Glomerular endothelial cell (primary cell): ENCODE measurements at regions not wholly inside any gene's neighbourhood (a gene's known extent, or its start where the extent isn't known, plus 50 kb on each side); places are given as distances from the start of the nearest gene placed in this dataset.

Source experiments
- DNase-seq: peaks from one replicate; pipeline ENCODE4 v3.0.0-alpha.2; 2011; ENCODE audit warnings: low read depth, low spot score; ENCODE audit errors: extremely low read depth

DNA sequence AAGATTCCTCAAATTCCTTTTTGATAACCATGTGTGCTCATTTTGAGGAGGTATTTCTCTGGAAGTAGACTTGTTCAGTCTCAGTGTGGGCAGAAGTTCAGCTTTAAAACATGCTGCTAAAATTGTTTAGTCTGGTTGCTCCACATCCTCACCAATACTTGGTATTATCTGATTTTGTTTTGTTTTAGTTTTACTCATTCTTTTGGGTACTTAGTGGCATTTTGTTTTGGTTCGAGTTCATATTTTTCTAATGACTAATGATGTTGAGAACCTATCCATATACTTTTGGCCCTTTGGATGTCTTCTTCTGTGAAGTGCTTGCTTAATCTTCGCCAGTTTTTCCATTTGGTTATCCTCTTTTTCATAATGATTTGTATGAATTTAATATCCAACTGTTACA is 694.2 kb upstream of the FZD8 start:
- DNase-seq, result no peak

DNA sequence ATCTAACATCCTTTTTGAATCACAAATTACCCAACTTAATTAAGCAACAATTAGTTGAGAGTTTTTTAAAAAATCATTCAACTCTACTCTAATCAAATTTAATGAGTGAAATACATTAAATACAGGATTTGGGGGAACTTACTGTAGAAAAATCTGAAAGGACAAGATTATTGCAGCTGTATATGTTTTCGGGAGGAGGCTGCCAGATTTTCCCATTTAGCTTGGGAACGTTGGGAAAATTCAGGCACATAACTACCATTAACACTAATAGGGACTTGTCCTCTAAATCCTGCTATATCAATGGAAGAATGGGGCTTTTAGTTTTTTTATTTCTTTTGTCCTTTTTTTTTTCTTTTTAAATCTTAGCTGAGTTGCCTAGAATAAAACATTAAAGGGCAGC is 691.4 kb upstream of the FZD8 start:
- no peak for DNase-seq

DNA sequence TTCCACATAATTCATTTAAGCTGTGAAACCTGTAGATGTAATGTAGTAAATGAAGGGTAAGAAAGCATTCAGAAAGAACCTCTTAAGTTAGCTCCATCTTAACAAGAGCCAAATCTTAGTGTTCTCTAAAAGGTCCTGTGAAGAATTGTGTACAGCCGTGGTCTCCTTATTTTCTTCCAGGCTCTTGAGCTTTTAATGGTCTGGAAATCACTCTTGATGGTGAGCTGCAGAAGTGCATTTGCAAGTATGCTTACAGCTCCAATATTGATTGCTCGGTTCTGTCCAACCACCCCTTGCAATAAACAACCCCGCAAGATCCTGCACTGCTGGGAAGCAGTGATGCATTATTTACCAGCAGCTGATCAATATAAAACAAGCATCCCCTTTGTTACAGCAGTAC is 690.8 kb upstream of the FZD8 start:
- DNase-seq, result no peak

DNA sequence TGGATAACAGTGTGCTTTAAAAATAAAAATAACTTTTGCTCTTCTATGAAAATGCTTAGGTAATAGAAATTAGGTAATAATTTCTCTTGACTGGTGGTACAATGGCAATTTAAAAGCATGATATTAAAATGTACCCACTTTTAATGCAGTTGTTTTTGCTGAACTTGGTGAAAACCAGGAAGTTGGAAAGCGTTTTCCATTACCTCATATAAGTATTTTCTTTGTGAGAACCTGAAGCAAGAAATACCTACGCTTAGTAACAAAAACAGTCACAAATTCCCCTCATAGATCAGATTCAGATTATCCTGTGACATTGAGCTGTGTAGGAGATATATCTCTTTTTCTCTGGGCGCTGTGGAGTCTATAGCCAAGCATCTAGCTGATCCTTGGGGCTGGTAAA is 689.0 kb upstream of the FZD8 start:
- DNase-seq, result peak; percentile 16

DNA sequence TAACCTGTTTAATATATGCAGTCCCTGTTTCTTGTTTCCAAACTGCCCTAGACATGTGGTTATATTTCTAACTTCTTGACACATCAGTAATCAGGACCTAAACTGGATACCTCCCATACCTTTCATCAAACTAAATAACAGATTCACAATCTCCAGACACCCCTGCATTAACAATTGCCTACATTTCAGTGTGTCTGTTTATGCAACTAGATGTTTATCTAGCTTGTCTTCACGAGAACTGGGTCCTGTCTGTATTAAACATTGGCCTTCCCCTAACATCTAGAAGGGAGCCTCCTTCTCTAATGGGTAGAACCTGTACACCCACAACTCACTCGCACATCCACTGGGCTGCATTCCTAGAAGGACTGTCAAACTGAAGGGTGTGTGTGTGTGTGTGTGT is 683.7 kb upstream of the FZD8 start:
- no peak for DNase-seq

DNA sequence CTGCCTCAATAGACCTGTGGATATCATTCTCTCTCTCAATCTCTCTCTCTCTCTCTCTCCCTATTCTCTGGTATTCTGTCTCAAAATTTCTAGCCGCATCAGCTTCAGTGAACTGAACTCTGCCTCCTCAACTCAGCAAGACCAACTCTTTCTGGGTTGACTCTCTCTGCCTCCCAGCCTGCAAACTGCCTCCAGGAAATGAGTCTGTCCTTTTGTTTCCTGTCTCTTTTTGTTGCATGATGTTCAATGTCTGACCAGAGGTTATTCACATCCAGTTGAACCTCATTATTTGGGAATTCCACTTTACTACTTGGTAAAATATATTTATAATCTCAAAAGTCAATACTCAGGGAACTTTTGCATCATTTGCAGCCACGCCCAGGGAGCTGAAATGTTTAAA is 682.7 kb upstream of the FZD8 start:
- DNase-seq, result no peak

DNA sequence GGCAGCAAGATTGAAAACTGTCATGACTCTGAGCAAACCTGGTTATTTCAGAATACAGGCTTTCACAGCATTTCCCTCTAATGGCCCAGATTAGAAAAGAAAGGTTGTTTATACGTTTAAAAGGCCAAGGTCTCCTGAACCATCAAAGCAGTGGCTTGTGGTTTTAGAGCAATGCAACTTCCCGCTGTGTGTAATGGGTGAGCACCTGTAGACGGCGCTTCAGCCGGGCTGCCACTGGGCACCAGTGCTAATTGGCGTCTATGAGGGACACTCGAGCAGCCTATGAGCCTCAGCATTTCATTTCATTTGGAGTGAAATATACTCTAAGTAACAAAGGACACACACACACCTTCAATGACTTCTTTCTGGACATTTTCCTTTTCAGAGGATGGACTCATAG is 671.0 kb upstream of the FZD8 start:
- no peak for DNase-seq

DNA sequence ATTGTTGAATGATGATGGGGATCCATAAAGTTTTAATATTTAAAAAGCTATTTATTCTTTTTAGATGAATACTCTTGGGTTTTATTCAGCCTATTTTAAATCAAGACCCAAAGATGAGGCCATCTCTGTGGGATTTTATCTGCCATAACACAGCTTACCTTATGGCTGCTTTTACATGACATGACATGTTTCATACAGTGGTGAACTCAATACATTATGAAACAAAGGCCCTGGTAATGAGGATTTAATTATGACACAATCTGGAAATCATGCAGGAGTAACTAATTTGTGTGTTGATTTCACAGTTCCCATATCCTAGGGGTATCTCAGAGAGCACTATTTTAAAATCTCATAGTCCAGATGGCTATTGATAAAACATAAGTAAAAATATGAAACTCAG is 661.8 kb upstream of the FZD8 start:
- DNase-seq, result no peak

DNA sequence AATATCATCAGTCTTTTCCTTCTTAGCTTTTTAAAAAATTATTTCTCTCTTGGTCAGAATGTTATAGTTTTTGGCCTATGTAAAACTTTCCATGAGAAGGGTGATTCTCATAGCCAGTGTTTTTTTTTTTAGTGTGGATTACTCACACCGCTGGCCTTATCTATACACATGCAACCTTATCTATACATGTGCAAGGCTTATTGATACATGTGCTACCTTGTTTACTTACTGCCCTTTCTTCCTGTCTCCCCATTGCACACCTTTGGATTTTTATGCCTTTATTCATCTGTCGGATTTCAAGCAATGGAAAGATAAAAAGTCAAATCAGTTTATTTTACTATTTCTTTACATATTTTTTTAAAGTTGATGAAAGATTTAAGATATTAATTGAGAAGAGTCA is 660.0 kb upstream of the FZD8 start:
- DNase-seq, result no peak

DNA sequence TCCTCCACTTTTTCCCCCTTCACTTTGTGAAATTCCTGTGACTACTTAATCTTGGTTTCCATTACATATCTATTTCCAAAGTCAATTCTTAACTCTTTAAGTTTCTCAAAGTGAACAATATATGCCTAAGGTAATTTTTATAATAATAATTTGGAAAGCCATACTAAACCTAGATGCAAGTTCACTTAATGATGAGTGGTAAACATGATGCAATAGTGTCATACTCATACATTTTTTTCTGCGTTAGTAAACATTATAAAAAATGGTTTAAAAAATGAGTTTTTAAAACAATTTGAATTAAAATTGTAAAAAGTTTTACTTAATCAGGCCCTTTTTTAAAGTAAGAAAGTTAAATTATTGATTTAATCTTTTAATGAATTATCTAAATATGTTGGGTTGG is 659.4 kb upstream of the FZD8 start:
- DNase-seq, result no peak

DNA sequence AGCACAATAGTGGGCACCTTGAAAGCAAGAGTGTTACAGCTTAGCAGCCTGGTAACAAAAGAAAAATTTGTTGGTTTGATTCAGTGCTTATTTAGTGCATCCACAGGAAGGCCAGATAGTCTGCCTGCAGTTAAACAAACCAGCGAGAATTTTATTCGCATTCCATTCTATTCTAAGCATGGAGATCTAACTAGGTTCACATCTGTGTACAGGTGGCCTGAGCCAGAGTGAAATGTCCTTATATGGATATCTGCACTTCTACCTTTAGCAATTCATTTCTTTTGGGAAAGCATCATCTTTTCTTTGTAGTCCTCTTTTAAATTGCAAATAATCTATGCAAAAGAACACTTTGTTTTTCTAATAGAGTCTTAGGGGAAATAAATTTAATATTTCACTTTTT is 659.0 kb upstream of the FZD8 start:
- DNase-seq, result no peak

DNA sequence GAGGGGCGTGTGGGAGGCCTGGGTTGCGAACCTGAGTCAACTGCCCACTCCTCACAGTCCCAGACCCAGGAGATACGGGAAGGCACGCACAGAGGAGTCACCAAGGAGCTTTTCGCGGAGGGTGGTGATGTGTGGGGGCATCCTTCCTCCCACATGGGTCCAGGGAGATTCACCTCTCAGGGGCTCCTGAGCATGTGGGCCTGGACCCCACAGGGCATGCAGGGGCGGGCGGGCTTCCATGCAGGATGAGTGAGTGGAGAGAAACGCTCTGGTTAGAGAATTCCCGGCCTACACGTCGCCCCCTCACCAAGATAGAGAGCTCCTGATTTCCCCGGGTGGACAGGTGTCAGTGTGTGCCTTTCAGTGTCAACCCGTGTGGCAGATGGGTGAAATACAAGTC is 641.7 kb upstream of the FZD8 start:
- DNase-seq, result no peak

DNA sequence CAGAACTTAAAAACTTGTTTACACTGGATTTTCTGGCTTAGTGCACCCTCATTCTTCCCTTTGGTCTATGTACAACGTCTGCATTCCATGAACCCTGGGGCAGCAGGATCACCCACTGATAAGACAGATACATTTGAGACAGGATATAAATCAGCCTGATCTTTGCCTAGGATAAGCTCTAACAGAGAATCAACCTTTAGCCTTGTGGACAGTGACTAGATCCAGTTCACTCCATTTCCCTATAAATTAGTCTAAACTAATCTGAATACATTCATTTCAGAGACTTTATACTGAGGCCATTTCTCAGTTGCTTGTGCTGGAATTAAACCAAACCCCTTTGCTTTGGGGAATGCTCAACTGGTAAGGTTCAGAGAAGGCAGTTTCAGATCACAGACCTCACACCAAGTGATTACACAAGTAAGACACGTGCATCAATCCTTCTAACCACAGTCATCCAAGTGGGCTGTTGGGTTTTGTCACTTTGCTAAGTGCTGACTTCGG is 639.8 kb upstream of the FZD8 start:
- DNase-seq, result no peak

DNA sequence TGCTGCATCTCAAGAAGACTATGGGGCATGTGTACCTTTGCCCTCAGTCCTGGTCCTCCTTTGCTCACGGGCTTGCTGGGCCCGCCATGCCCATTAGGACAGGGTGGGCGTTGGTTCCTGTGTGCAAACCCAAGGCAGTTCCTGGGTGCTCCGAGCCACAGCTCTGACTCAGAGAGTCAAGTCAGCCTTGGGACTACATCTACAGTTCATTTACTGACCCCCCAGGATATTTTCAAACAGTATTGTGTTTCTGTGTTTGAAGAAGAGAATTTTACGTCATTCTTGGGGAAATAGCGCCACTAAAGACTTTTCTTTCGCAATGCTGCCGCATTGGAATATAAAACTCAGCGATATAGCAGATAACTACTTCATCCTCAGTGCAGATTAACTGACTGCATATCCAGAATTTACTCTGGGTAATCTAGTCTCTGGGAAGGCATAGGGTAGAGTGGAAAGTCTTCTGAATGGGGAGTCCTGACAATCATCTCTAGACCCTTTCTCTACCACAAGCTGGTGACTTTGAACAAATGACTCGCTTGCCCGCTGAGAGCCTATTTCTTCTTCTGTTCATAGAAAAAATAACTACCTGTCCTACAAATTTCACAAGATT is 638.9 kb upstream of the FZD8 start:
- no peak for DNase-seq

DNA sequence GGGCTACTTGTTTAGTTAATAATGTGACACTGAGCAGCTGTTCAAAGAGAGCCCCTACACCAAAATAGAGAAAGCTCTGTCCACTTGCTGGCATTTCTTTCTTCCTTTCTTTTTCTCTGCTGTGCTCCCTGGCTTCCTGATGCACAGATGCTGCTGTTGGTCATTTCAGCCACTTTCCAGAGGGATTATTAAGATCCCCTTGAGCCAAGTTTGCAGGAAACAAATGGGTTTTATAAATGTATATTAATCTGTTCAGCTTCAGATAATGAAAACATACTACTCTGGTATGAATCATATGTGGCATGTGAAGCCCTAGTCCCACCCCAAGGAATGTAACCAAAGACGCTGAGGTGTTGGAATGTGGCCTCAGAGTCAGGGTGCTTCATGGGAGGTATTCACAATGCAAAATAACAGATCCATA is 638.2 kb upstream of the FZD8 start:
- DNase-seq, result no peak

DNA sequence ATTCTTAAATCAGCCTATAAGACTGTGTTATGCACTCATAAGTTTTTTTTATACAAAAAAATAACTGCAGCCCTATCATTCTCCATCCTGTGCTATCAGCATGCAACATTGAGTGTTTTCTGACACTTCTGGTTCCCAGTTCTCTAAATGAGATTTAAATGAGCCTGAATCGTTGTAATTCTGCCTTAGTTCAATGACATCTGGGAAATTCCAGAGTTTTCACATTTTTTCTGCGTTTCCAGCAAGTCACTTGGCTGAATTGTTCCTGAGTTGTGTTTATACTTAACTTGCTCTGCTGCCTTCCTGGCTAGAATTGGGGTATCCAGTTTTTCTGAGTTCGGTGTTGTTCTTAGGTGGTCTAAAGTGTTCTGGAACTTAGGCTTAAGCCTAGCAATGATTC is 636.1 kb upstream of the FZD8 start:
- DNase-seq, result no peak

DNA sequence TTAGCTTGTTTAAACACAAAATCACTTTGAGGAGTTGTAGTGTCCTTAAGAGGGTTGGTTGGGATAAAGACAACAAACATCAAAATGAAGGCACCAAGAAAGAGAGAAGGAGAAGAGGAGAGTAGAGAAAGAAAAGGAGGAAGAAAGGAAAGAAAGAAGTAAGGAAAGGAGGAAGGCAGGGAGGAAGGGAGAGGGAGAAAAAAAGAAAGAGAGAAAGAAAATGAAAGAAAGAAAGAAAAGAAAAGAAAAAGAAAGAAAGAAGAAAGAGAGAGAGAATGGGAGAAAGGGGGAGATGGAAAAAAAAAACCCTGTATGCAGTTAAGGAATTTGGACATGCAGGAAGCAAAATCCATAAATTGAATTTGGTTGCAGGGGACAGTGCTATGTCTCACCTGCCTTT is 635.4 kb upstream of the FZD8 start:
- DNase-seq, result no peak

DNA sequence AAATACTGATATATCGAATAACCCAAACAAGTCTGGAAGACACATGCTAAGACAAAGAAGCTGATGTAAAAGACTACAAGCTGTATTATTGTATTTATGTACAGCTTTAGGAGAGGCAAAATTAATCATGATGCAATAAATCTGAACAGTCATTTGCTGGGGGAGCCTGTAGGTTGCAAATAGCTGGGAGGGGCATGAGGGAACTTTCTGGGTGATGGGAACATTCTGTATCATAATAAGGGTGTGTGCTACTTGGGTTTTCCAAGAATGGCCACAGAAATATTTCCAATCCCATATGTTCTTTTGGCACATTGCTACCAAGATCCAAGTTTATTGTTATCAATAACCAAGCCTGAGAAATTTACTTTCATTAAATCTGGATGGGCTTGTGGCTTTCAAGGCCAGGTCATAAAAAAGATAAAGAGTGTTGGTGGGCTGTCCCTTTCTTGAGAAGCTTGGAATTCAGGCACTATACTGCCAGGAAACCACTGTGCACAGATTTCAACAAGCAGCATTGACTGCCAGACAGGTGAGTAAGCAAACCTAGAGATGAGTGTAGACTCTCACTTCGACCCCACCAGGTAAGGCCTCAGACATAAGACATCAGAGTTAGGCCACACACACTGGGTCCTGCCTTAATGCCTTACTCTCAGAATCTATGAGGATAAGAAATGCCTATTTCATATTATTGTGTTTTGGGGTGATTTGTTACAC is 629.7 kb upstream of the FZD8 start:
- no peak for DNase-seq

DNA sequence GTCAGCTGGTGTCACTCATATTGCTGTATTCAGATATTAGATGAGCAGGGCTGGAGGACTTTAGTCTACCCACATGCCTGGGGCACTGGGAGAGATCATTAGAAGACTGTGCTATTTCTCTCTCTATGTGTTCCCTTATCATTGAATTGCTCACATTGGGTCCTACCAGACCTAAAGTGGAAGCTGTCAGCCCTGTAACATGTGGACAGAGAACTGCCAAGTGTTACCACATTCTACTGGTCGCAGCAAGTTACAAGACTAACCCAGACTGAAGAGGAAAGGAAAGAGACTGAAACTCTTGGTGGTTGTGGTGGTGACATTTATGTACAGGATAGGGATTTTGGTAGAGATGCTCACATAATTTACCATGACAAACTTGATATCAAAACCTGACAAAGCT is 627.1 kb upstream of the FZD8 start:
- no peak for DNase-seq

DNA sequence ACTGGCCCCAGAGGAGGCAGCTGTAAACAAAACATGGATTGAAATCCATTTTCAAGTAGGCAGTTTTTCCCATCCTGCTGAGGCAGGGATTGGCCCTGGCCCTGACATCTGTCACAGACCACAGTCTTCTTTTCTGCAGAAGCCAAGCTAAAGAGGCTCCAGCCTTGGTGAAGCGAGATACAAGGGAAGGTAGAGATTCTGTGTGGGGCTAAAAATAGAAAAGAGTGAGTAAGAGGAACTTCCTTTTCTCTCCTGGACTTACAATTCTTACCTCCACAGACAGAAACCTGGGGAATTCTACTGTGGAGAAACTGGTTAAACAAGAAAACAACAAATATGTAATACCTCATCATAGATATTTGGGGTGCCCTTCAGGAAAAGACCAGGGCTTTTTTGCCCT is 624.8 kb upstream of the FZD8 start:
- DNase-seq, result no peak

DNA sequence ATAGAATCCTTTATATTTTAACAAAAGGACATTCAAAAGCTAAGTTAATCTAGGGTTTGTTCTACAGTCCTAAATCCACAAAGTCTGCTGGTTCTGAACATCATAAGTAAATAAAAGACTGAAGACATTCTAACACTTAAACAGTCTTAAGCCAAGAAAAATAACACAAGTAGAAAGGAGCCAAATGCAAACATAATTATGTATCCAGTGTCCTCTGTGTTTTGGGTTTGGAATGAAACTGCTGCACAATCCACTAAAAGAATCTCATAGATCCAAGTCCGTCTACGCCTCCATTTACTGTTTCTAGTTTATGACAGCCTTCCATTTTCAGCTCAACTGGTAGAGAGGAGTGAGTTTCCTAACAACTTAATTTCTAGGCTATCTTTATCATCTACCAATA is 623.6 kb upstream of the FZD8 start:
- no peak for DNase-seq

DNA sequence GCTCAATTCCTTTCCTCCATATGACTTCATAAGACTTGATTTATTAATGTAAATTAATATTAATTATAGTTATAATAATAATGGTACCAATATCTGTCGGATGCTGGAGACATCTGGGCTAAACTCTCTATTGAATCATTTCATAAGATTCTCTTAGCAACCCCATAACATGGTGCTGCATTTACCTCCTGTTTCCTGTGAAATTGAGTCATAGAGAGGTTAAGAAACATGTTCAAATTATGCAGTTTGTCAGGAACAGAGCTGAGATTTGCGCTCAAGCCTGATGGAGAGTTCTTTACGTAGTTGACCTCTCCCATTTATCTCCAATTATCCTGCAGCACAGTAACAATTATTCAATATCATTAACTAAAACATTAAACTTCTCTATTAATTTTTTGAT is 621.8 kb upstream of the FZD8 start:
- no peak for DNase-seq

DNA sequence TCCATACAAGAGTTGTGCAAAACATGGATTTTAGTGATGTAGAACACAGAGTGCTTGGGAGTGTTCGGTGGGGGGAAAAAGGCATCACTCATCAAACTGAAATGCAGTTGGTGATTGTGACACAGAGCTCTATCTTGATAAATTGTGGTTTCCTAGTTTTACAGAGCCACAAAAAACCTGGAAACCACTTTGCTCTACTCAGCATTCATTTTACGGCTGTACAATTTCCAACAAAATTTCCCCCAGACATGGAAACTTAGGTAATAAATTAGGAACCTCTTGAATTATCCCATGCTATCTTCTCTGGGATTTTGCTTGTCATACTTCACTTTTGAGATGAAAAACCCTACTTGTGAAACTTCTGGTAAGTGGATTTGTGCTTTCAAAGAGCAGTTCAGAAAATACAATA is 614.9 kb upstream of the FZD8 start:
- DNase-seq, result no peak
